ENCODE measurements at regions not wholly inside any gene's neighbourhood (a gene's known extent, or its start where the extent isn't known, plus 50 kb on each side); places are given as distances from the start of the nearest gene placed in this dataset.
"Not testable (repeated sequence)": the region's sequence is repeated elsewhere in the genome, so short reads cannot be mapped to it uniquely, and the experiment has no call there.

DNA sequence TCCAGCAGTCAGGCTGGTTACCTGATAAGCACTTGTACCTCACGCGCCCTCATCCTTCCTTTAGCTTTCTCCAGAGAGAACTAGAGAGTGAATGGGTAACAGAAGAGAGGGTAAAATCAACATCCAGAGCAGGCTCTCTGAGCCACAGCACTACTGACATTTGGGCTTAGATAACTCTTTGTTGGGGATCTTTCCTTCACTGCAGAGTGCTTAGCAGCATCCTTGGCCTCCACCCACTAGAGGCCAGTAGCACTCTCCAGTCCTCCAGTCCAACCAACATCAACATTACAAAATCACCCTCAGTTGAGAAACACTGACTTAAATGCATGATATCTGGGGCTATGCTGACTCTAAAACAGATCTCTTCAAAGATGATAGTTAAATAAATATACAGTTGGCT lies 220.7 kb downstream of the TACR3 start:
- no peak for DNase-seq (ENCODE audit: low read depth)

DNA sequence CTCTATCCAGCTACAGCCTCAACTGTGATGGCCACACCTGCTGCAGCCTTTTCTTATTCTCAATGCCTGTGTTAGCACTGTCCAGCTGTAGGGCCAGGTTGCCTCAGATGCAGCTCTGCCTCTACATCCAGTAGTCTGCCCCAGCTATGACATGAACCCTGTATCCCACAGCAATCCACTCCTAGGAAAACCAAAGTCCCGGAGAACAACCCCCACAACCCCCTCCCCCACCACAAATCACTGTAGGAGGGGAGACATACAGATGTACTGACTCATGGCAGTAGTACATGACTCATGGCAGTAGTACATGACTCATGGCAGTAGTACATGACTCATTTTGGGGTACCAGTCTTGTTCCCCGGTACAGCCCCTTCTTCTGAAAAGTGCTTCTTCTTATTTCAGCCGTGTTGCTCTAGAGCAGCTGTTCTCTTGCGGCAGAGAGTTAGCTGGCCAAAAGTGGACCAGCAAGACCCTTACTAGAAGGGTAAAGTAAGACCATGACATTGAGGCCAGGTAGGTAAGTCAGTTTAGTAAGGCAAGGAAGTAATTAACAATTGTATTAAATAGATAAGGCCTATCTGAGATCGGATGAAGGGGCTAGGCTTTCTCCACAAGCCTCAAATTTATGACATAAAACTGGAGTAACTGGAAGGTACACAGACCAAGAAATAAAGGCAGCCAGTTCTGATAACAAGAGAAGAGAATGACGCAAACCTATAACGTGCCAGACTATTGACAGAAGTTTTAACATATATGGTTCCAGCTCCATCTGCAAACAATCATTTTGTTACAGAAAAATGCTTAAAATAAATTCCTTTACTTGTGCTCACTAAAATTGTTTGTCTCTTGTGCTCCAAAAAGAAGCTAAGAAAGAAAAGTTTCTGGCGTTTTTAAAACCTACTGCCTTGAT lies 221.4 kb downstream of the TACR3 start:
- DNase-seq (ENCODE audit: low read depth): peak; percentile 7

DNA sequence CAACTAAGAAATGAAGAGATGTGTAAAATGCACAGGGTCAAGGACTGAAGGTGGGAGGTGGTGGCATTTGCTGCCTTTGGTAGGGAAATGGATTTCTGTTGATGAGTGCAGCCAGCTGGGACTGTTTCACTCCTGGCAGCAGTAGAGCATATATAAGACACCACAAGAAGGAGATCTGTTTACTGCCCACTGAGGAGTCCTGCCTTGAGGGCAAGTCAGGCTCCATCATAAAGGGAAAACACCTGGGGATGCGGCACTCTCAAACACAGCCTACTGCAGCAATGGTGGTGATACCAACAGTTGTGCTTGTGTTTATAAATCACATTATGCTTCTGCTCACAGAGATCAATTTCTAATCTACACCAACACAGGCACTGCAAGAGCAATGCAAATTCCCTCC lies 222.1 kb downstream of the TACR3 start:
- DNase-seq (ENCODE audit: low read depth): no peak

DNA sequence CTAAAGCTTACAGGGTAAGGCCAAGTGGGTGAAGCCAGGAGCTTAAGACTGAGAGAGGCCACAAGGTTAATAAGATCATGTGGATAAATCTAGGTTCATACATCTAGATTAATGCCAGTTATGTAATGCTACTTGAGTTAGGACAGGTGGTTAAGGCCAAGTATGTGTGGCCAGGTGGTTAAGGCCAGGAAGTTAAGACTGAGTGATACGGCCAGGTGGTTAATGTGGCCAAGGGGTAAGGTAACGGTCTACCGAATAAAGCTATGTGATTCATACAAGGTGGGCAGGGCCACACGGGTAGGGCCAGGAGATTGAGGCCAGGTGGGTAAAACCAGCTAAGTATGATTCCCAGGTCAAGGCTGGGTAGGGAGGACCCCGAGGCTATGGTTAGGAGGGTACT lies 223.0 kb downstream of the TACR3 start:
- DNase-seq (ENCODE audit: low read depth): no peak

DNA sequence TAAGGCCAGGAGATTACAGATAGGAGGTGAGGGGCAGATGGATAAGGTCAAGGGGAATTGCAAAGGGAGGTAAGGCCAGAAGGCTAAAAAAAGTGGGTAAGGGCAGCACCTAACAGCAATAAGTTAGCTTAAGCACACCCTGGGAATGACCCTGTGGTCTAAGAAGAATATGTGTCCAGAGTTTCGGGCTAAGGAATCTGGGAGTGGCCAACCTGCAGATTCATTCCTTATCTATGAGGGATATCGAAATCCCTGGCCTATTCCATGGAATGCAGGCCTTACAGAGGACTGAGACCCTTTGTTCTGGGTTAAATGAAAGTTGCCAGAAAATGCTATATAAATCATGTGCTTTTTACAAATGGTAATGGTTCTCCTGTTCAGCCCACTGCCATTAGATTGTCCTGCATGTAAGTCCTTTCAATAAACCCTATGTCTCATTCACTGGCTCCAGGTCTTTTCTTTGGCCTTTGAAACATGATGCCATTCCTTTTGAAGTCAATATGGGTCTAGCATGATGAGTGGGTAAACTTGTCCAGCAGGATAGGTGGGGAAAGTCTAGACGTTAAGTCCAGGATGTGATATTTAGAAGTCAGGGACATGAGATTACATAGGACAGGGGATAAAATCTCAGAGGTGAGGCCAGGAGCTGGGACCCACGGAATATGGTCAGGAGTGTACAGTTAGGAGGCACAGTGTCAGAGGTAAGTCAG lies 226.2 kb downstream of the TACR3 start:
- DNase-seq (ENCODE audit: low read depth): no peak

DNA sequence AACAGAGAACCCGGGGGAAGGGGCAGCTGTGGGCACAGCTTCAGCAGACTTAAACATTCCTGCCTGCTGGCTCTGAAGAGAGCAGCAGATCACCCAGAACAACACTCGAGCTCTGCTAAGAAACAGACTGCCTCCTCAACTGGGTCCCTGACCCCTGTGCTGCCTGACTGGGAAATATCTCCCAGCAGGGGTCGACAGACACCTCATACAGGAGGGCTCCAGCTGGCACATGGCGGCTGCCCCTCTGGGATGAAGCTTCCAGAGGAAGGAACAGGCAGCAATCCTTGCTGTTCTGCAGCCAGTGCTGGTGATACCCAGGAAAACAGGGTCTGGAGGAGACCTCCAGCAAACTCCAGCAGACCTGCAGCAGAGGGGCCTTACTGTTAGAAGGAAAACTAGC lies 234.5 kb downstream of the TACR3 start:
- DNase-seq (ENCODE audit: low read depth): not testable (repeated sequence)

DNA sequence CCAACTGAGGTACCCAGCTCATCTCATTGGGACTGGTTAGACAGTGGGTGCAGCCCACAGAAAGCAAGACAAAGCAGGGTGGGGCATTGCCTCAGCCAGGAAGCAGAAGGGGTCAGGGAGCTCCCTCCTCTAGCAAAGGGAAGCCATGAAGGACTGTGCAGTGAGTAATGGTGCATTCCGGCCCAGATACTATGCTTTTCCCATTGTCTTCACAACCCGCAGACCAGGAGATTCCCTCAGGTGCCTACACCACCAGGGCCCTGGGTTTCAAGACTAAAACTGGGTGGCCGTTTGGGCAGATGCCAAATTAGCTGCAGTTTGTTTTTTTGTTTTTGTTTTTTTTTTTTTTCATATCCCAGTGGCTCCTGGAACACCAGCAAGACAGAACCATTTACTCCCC lies 235.3 kb downstream of the TACR3 start:
- DNase-seq (ENCODE audit: low read depth): no peak

DNA sequence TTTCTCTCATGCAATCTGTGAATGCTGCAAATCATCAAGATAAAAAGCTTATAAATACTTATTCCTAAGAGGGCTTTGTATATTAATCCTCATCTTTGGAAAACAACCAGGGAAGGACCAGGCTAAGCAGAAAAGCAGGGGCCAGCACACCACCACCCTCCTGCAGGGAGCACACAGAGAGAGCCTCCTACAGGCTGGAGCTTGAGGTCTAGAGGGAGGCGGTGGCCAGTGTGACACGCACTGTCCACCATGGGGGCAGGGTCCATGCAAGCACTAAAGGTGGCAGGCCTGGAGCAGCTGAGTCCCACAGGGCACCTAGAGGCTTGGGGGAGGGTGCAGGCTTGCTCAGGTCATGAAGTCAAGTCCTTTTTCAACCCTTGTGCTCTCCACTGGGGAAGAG lies 236.9 kb downstream of the TACR3 start:
- no peak for DNase-seq (ENCODE audit: low read depth)

DNA sequence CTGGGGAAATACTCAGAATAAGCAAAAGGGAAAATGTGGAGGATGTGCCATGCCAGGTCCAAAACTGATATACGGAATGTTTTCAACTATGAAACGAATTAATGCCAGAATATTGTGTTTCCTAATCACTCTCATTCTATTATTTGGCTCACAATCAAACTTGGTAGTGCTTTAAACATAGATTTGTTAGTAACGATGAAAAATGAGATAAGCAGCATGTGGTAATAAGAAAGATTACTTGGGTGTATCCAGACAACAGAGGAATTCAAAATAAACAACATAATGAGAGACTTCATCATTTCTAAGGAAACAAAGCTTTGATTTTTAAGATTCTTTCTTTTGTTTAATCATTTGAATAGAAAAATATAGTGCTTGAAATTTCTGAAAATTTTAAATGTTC lies 237.3 kb downstream of the TACR3 start:
- no peak for DNase-seq (ENCODE audit: low read depth)

DNA sequence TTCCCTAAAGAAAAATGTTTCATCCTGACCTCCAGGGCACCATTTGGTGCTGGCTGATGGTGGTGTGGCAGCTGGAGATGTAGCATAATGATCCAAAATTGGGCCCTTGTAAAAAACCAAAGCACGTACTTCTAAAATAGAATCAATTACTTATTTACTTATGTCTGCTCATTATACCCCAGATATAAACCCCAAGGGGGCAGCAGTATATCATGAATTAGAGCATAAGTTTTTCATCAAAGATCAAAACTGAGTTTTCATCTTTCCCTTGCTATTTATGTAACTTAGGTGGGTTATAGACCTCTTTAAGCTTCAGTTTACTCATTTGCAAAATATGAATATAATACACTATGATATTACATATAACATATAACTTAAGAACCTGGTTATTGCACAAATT lies 241.1 kb downstream of the TACR3 start:
- no peak for DNase-seq (ENCODE audit: low read depth)

DNA sequence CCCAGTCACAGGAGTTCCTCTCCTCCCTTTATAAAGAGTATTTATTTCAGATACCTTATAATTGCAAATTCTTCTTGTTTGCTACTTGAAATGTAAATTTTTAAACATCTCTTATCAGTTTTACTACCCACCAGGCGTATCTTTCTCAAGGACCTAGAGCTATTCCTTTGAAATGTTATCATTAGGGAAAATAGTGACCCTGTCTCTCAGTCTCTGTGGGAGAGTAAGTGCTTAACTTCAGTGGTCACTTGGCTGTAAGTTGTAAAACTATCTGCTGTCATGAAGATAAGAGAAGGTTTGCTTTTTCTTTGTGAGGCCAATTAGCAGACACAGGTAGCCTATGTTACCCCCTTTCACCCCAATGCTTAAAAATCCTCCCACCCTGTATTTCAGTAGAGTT lies 241.6 kb downstream of the TACR3 start:
- no peak for DNase-seq (ENCODE audit: low read depth)

DNA sequence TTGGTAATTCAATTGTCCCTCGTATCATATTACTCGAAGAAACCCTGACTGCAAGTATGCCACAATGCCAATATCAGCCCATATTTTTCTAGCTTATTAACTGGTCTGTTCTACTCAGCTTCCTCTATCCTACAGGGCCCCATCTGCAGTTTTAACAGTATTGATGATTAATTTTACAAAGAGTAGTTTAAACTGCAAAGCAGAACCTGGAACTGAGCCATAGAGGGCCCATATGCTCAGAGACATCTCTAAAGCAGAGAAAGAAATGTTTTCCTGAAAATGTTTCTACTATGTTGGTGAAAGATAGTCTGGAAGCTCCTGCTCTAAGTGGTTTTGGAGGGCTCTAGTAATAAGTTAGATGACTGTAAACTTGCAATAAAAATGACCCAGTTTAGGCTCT lies 259.4 kb upstream of the CENPE start:
- no peak for DNase-seq (ENCODE audit: low read depth)

DNA sequence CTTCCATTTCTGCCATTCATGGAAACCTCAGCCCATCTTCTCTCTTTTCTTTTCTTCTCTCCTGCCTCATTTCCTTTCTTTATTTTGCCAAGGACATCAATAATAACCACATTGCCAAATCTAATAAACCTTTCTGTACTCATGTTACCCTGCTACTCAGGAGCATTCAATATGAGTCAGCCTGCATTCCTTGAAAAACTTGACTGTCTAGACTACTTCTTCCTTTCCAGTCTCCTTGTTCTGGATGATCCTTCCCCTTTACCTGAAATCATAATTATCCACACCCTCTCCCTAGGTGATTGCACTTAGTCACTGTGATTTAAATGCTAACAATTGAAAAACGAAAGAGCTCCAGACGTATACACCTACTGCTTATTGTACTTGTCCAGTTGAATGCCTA lies 253.2 kb upstream of the CENPE start:
- no peak for DNase-seq (ENCODE audit: low read depth)

DNA sequence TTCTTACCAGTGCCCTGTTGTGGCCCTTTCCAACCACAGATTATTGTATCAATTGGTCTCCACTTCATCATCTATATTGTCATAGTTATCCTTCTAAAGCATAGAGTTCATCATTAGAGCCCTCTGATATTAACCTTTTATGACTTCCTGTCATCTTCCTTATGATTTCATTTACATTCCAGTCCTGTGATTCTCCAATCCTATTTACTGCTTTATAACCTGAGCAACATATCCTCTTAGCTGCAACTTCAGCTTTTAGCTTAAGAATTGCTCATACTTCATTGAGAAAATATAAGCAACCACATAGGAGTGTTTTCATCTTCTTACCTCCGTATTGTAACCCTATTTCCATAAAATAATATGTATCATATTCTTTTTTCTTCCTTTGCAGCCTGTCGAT lies 252.6 kb upstream of the CENPE start:
- no peak for DNase-seq (ENCODE audit: low read depth)

DNA sequence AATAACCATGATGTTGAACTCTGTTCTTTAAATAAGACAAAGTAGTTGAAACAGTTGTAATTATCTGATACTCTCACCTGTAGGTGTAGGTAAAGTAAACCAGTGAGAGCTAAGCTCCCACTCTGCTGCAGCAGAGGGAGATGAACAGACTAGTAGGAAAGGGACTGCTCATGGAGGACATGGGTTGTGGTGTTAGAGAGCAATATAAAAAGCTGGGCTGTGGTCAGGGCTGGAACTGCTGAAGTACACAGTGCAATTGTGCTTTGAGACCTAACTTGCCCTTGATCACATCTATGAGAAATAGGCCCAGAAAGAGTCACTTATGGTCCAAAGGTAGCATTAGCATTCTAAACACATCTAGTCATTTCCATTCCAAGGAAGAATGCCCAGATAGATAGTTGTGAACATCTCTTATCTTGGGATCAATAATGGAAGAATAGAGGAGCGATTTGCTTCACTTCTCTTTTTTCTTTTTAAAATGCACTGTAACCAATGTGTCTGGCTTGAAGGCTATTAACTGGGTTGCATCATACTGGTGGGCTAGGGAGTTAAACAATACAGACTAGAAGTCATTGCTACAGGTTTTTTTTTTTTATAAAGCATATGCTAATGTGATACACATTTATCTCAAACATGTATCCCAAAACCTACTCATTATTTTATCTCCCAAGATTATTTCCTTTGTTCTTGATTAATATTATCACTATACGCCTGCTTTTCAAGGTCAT lies 251.3 kb upstream of the CENPE start:
- no peak for DNase-seq (ENCODE audit: low read depth)

DNA sequence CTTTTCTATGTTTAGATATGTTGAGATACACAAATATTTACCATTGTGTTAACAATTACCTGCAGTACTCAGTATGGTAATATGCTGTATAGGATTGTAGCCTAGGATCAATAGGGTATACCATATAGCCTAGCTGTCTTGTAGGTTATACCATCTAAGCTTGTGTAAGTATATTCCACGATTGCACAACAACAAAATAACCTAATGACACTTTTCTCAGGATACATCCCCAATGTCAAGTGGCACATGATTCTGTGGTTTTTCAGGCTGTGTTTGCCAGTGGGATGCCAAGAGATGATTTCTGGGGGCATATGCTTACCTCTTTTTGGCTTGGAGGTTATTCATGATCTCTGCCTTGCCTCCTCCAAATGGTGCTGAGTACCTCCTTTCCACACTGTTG lies 247.2 kb upstream of the CENPE start:
- no peak for DNase-seq (ENCODE audit: low read depth)

DNA sequence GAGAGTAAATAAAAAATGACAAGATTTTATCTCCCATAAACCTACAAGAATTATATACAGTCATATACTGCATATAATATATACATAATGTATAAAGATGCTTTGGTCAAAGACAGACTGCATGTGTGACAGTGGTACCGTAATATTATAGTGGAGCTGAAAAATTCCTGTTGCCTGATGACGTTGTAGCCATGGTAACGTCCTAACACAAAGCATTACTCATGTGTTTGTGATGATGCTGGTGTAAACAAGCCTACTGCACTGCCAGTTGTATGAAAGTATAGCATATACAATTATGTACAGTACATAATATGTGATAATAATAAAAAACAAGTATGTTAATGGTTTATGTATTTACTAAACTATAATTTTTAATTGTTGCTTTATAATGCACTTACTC lies 245.2 kb upstream of the CENPE start:
- no peak for DNase-seq (ENCODE audit: low read depth)

DNA sequence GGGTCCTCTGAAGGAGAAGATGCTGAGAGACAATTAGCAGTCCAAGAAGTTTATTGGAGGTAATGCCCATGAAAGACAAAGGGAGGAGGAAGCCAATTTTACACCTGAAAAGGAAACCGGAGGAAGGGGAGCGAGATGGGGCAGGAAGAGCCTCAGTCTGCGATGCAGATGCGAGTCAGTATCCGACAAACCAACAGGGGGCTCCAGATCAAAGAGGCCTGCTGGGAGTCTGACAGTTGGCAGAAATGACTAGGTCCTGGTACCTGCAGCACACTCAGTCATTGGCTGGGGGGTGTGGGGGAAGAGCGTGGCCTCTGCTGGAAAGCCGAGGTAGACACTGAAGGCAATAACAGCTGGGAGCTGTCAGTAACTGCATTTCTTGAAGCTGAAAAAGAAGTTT lies 231.1 kb upstream of the CENPE start:
- no peak for DNase-seq (ENCODE audit: low read depth)

DNA sequence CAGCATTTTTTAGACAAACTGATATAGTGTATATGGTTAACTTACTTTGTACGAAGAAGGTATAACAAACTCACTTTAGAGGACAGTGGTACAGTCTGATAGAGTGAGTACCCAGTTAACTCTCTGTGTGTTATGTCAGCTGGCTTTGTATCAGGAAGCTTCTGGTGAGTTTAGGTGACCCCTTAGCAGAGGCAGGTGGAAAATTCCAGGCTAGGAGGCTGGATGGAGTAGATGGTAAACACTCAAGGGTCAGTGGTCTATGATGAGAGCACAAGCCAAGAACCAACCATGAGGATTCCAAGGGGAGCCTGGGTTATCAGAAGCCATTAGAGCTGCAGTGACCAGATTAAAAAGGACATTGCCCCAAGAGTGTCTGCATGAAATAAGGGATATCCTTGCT lies 227.3 kb upstream of the CENPE start:
- no peak for DNase-seq (ENCODE audit: low read depth)

DNA sequence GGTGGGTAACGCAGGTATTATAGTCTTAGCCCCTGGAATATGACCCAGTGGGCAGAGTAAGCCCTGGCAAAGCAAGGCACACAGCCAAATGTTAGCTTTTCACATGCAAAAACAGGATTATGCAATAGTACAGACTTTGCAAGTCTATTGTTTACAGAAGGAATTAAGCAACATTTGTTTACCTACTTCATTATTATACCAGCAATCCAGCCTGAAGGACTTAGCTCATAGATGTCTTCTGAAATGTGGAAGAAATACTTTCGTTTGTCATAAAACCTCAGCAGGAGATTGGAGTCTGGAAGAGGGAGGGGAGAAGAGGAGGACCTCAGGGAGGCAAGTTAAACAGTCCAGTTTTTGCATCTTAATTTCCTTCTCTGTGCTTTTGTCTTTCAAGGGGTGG lies 226.7 kb upstream of the CENPE start:
- no peak for DNase-seq (ENCODE audit: low read depth)

DNA sequence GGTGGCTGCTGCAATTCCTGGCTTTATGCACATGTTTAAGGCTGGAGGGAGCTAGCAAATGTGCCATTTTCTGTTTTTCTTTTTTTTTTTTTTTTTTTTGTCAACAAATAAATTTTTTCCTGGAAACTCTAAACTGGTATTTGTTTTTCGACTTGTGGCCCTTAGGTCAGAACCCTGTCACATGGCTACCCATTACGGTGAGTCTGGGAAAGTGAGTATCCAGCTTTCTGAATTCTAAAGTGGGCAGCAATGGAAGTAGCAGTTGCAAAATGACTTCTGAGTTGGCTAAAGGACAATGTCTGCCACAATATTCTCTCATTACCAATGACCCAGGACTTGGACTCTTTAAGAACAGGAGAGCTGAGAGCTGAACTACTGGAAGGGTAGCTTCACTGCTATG lies 225.1 kb upstream of the CENPE start:
- DNase-seq (ENCODE audit: low read depth): no peak

DNA sequence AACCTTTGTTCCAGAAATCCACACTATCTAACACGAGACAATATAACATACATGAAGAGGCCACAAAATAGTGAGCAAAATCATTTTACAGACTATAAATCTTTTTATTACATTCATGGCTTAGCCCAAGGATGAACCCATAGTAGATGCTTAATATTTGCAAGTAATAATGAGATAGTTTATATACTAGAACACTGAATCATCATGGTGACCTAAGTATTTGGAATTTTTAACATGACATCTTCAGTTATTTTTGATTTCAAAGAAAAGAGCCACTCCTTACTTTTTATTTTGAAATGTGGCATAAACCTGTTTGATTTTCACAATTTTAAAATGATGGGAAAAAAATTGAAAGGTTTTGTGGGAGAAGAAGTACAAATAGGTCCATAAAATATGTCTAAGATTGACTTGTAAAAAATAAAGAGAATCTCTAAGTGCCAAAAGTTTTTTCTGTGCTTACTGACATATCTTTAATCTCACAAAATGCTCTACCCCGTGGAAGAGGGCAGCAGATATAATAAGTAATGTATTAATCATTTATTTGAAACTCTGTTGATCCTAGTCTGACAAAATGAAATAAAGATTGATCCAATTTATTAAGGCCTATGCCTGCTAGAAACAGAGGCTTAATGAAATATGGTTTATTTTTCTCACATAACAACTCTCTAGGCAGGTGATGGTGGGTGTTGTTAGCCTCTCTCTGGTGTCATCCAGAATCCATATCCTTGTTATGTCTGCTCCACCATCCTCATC lies 224.5 kb upstream of the CENPE start:
- no peak for DNase-seq (ENCODE audit: low read depth)
